ENCODE measurements at regions not wholly inside any gene's neighbourhood (a gene's known extent, or its start where the extent isn't known, plus 50 kb on each side); places are given as distances from the start of the nearest gene placed in this dataset.

DNA sequence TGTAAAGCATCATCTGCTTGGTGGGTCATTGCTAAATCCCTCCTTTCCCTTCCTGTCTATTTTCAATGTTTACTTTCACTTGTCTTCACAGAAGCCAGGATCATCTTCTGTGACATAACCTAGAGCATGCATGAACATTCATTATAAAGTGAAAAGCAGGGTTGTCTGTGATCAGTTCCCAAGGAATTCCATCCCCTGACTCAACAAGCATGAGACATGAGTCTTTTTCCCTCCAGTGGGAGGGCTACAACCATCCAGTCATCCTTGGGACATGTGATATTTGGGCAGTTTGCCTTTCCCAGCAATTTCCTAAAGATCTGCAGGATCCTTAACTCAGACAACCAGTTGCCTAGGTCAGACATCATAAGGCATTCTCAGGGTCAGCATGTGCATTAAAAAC lies 166.3 kb upstream of the TMEM196 start:
- Histone ChIP-seq H3K79me2 (ENCODE audit: low read length) (no peaks in the 10 kb centered on the region), H3K27ac (ENCODE audit: low read length) (no peak overlapping the region), H3K9ac (ENCODE audit: low read length) (no peak overlapping the region), H2AFZ (ENCODE audit: low read length) (no peak overlapping the region), H3K4me1 (ENCODE audit: low read length) (no peaks in the 10 kb centered on the region), H3K36me3 (ENCODE audit: insufficient read depth, low read length) (no peaks in the 10 kb centered on the region), H4K20me1 (ENCODE audit: insufficient read depth, low read depth, low read length) (no peaks in the 10 kb centered on the region), H3K27me3 (ENCODE audit: low read length) (no peaks in the 10 kb centered on the region), H3K4me2 (ENCODE audit: low read depth, low read length, poor library complexity, severe bottlenecking) (no peak overlapping the region), H3K9me3 (ENCODE audit: low read length) (peaks cover 12% of the 10 kb centered on the region), H3K4me3 (ENCODE audit: low read length) (no peak overlapping the region), H3K9me2 (replicated peaks; ENCODE audit: insufficient read depth, low read length) (no peaks in the 10 kb centered on the region)
- no peak for DNase-seq

DNA sequence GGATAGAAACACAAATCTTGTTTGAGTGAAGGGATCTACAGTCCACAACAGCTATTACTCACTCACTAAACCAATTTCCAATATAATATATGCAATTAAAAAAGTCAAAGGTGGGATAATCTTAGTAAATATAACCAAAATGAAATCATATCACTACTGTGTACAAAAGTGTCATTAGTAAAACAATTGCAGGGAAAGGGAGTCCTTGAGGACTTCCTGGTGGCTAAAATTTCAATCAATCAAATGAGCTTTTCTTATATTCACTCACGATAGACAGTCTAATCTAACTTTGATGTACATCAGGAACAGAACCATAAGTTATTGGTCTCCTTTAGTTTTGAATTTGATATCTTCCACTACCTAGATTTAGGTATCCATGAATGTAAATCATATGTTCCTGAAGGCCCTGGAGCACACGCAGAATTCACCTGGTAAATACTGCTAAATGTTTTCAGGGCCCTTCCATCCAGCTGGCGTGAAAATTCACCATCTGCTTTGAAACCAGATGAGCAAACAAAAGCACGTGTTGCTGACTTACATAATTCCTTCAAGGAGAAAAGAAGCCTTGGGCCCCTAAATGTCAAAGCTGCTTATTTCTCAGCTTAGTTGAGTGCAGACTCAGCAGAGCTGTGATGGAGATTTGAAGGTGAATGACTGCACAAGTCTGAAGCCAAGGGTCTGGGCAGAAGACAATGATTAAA lies 159.3 kb upstream of the TMEM196 start:
- no peaks in the 10 kb centered on the region for H3K9me2 ChIP-seq (replicated peaks; ENCODE audit: insufficient read depth, low read length)
- DNase-seq = no peak
- no peak overlapping the region for H2AFZ ChIP-seq (ENCODE audit: low read length)
- H3K4me3 ChIP-seq (ENCODE audit: low read length) = no peak overlapping the region
- peaks cover 12% of the 10 kb centered on the region for H3K9me3 ChIP-seq (ENCODE audit: low read length)
- no peaks in the 10 kb centered on the region for H3K4me1 ChIP-seq (ENCODE audit: low read length)
- no peak overlapping the region for H3K9ac ChIP-seq (ENCODE audit: low read length)
- no peaks in the 10 kb centered on the region for H3K27me3 ChIP-seq (ENCODE audit: low read length)
- no peak overlapping the region for H3K4me2 ChIP-seq (ENCODE audit: low read depth, low read length, poor library complexity, severe bottlenecking)
- no peaks in the 10 kb centered on the region for H4K20me1 ChIP-seq (ENCODE audit: insufficient read depth, low read depth, low read length)
- H3K27ac ChIP-seq (ENCODE audit: low read length) = no peak overlapping the region
- H3K79me2 ChIP-seq (ENCODE audit: low read length) = no peaks in the 10 kb centered on the region
- H3K36me3 ChIP-seq (ENCODE audit: insufficient read depth, low read length) = no peaks in the 10 kb centered on the region

DNA sequence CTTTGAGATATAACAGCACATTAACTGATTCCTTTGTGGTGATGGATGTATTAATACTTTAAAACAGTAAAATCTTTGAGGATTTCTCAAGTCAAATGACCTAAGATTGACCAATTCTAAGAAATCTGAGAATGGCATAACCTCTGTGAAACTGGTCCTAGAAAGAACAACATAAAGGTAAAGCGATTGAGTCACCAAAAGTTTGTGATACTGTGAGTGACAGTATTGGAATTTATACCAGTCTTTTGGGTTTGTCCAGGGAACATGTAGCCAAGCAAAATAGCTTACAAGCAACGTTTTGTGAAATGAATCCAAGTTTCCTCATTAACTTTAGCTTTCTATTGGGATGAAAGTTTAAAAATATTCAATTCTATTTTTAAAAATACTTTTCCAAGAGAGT lies 157.4 kb upstream of the TMEM196 start:
- peaks cover 3% of the 10 kb centered on the region for H3K9me3 ChIP-seq (ENCODE audit: low read length)
- H4K20me1 ChIP-seq (ENCODE audit: insufficient read depth, low read depth, low read length) = no peaks in the 10 kb centered on the region

DNA sequence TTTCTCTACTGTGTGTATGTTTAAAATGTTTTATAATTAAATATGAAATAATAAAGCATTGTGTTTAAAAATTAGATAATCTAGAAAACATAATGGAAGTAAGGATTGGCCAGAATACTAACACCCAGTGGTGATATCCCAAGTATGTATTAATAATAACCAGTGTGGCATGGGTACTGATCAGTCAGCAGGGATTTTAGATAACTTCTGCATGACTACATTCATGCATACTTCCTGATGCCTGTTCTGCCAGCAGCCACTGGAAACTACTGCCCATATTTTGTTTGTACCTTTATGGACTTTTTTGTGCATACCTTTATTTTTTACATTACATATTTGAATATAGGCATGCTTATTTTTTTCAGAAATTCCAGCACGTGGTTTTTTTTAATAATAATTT lies 156.6 kb upstream of the TMEM196 start:
- no peaks in the 10 kb centered on the region for H3K9me2 ChIP-seq (replicated peaks; ENCODE audit: insufficient read depth, low read length)
- no peaks in the 10 kb centered on the region for H3K79me2 ChIP-seq (ENCODE audit: low read length)
- no peak overlapping the region for H3K27ac ChIP-seq (ENCODE audit: low read length)
- H3K27me3 ChIP-seq (ENCODE audit: low read length) = no peaks in the 10 kb centered on the region
- no peak overlapping the region for H3K9ac ChIP-seq (ENCODE audit: low read length)
- no peak overlapping the region for H3K4me3 ChIP-seq (ENCODE audit: low read length)
- no peaks in the 10 kb centered on the region for H4K20me1 ChIP-seq (ENCODE audit: insufficient read depth, low read depth, low read length)
- H3K36me3 ChIP-seq (ENCODE audit: insufficient read depth, low read length) = no peaks in the 10 kb centered on the region
- no peak overlapping the region for H2AFZ ChIP-seq (ENCODE audit: low read length)
- H3K4me1 ChIP-seq (ENCODE audit: low read length) = no peaks in the 10 kb centered on the region
- no peak for DNase-seq
- H3K4me2 ChIP-seq (ENCODE audit: low read depth, low read length, poor library complexity, severe bottlenecking) = no peak overlapping the region
- H3K9me3 ChIP-seq (ENCODE audit: low read length) = no peaks in the 10 kb centered on the region

More for the DNA sequence above, 157.4 kb upstream of the TMEM196 start:
- Histone ChIP-seq H3K9ac (ENCODE audit: low read length) (no peak overlapping the region), H3K4me2 (ENCODE audit: low read depth, low read length, poor library complexity, severe bottlenecking) (no peak overlapping the region), H3K4me3 (ENCODE audit: low read length) (no peak overlapping the region), H3K27me3 (ENCODE audit: low read length) (no peaks in the 10 kb centered on the region), H3K27ac (ENCODE audit: low read length) (no peak overlapping the region), H2AFZ (ENCODE audit: low read length) (no peak overlapping the region), H3K9me2 (replicated peaks; ENCODE audit: insufficient read depth, low read length) (no peaks in the 10 kb centered on the region), H3K4me1 (ENCODE audit: low read length) (no peaks in the 10 kb centered on the region), H3K36me3 (ENCODE audit: insufficient read depth, low read length) (no peaks in the 10 kb centered on the region), H3K79me2 (ENCODE audit: low read length) (no peaks in the 10 kb centered on the region)
- DNase-seq = no peak

DNA sequence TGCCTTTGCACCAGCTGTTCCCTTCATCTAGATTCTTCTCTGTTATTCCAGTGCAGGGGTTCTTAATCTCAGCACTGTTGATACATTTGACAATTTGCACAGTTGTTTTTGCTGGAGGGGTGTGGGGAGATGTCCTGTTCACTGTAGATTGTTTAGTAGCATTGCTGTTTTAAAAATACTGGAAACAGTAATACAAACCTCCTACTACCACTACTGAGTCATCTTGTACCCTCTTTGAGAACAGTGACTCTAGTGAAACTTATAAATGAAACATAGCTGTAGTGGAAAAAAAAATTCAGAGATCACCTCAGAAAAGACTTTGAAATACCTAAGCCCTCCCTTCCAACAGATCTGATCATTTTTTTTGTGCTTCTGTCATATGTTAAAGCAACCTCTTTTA lies 154.8 kb upstream of the TMEM196 start:
- Histone ChIP-seq H3K27ac (ENCODE audit: low read length) (no peak overlapping the region), H3K4me1 (ENCODE audit: low read length) (no peaks in the 10 kb centered on the region), H4K20me1 (ENCODE audit: insufficient read depth, low read depth, low read length) (no peaks in the 10 kb centered on the region), H3K4me2 (ENCODE audit: low read depth, low read length, poor library complexity, severe bottlenecking) (no peak overlapping the region), H3K79me2 (ENCODE audit: low read length) (no peaks in the 10 kb centered on the region), H3K4me3 (ENCODE audit: low read length) (no peak overlapping the region), H2AFZ (ENCODE audit: low read length) (no peak overlapping the region), H3K27me3 (ENCODE audit: low read length) (no peaks in the 10 kb centered on the region), H3K9ac (ENCODE audit: low read length) (no peak overlapping the region), H3K36me3 (ENCODE audit: insufficient read depth, low read length) (no peaks in the 10 kb centered on the region), H3K9me2 (replicated peaks; ENCODE audit: insufficient read depth, low read length) (no peaks in the 10 kb centered on the region), H3K9me3 (ENCODE audit: low read length) (no peaks in the 10 kb centered on the region)
- DNase-seq = no peak

DNA sequence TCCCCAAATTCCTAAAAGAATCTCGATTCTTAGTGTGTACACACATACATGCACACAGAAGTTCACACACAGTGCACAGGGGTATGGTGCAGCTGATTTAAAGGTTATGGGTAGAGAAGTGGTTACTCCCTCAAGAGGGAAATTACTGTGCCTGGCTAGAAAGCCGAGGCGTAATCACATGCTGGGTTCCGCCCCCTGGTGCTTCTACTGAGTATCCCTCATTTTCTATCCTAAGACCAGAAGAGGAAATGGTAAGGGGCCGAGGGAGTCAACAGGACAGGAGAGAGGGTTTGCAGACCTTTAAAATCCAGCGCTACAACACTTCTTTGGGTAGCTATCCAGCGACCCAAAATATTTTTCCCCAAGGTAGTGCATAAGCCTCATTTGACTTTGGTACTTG lies 147.3 kb upstream of the TMEM196 start:
- no peak overlapping the region for H2AFZ ChIP-seq (ENCODE audit: low read length)
- H3K9me3 ChIP-seq (ENCODE audit: low read length) = no peaks in the 10 kb centered on the region
- no peak for DNase-seq
- no peak overlapping the region for H3K4me2 ChIP-seq (ENCODE audit: low read depth, low read length, poor library complexity, severe bottlenecking)
- no peaks in the 10 kb centered on the region for H3K27me3 ChIP-seq (ENCODE audit: low read length)
- no peaks in the 10 kb centered on the region for H3K4me1 ChIP-seq (ENCODE audit: low read length)
- H3K36me3 ChIP-seq (ENCODE audit: insufficient read depth, low read length) = no peaks in the 10 kb centered on the region
- H3K27ac ChIP-seq (ENCODE audit: low read length) = no peak overlapping the region
- no peaks in the 10 kb centered on the region for H3K9me2 ChIP-seq (replicated peaks; ENCODE audit: insufficient read depth, low read length)
- no peaks in the 10 kb centered on the region for H4K20me1 ChIP-seq (ENCODE audit: insufficient read depth, low read depth, low read length)
- H3K4me3 ChIP-seq (ENCODE audit: low read length) = no peak overlapping the region
- H3K9ac ChIP-seq (ENCODE audit: low read length) = no peak overlapping the region
- H3K79me2 ChIP-seq (ENCODE audit: low read length) = no peaks in the 10 kb centered on the region

DNA sequence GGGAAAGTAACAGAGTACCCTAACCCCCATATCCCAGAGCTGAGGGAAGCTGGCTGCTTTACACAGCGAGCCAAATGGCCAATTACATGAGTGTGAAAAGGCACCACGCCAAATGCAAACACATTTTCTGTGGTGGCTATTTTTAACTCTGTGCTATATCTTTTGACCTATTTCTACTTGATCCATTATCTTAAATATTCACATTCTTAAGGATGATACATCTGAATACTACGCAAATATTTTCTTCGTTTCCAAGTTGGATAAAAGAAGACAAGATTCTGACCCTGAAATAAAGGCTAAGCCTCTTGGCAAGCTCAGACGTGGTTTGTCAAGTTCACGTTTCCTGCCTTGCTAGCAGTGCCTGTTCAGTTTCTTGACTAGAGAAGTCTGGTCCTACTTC lies 146.7 kb upstream of the TMEM196 start:
- Histone ChIP-seq H3K9me3 (ENCODE audit: low read length) (no peaks in the 10 kb centered on the region), H3K27me3 (ENCODE audit: low read length) (no peaks in the 10 kb centered on the region), H3K4me2 (ENCODE audit: low read depth, low read length, poor library complexity, severe bottlenecking) (no peak overlapping the region), H3K4me3 (ENCODE audit: low read length) (no peak overlapping the region), H3K79me2 (ENCODE audit: low read length) (no peaks in the 10 kb centered on the region), H3K4me1 (ENCODE audit: low read length) (no peaks in the 10 kb centered on the region), H4K20me1 (ENCODE audit: insufficient read depth, low read depth, low read length) (no peaks in the 10 kb centered on the region), H2AFZ (ENCODE audit: low read length) (no peak overlapping the region), H3K9ac (ENCODE audit: low read length) (no peak overlapping the region), H3K27ac (ENCODE audit: low read length) (no peak overlapping the region), H3K36me3 (ENCODE audit: insufficient read depth, low read length) (no peaks in the 10 kb centered on the region), H3K9me2 (replicated peaks; ENCODE audit: insufficient read depth, low read length) (no peaks in the 10 kb centered on the region)
- DNase-seq = no peak

DNA sequence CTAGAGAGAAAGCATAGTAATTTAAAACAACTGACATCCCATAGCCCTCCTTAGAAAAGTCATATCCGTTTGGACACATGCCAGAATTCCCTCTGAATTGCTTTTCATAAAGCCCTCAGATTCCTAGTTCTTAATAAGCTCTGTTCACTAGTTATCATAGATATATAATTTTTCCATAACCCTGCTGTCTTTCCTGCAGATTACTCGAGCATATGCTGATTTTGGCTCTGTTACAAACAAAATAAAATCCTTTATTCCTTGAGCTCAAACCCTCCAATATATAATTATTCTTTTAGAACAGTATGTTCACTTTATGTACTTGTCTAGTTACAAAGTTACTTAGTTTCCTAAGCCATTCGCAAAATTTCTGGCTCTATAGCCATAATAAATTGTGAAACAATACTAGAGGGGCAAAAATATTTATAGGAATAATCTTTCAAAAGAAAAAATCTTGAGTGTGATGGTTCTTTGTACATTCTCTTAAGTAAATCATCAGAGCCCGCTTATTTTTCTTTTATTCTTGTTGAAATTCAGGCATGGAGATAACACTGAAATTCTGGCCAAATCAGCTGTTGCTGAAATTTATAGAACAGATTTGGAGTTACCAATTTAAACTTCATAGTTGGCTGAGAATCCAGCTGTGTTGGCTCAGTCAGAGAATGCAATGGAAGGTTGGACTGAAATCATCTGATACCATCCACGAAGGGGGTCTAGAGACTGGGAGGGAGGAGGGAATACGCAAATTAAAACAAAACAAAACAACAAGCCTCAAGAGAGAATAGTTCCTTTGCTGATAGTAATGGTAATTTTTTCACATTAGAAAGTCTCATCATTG lies 146.1 kb upstream of the TMEM196 start:
- Histone ChIP-seq H2AFZ (ENCODE audit: low read length) (no peak overlapping the region), H3K36me3 (ENCODE audit: insufficient read depth, low read length) (no peaks in the 10 kb centered on the region), H3K4me3 (ENCODE audit: low read length) (no peak overlapping the region), H3K27me3 (ENCODE audit: low read length) (no peaks in the 10 kb centered on the region), H3K9me3 (ENCODE audit: low read length) (no peaks in the 10 kb centered on the region), H3K4me1 (ENCODE audit: low read length) (no peaks in the 10 kb centered on the region), H3K9me2 (replicated peaks; ENCODE audit: insufficient read depth, low read length) (no peaks in the 10 kb centered on the region), H3K9ac (ENCODE audit: low read length) (no peak overlapping the region), H3K79me2 (ENCODE audit: low read length) (no peaks in the 10 kb centered on the region), H3K4me2 (ENCODE audit: low read depth, low read length, poor library complexity, severe bottlenecking) (no peak overlapping the region), H4K20me1 (ENCODE audit: insufficient read depth, low read depth, low read length) (no peaks in the 10 kb centered on the region), H3K27ac (ENCODE audit: low read length) (no peak overlapping the region)
- no peak for DNase-seq
